ENCODE measurements at regions not wholly inside any gene's neighbourhood (a gene's known extent, or its start where the extent isn't known, plus 50 kb on each side); places are given as distances from the start of the nearest gene placed in this dataset.

DNA sequence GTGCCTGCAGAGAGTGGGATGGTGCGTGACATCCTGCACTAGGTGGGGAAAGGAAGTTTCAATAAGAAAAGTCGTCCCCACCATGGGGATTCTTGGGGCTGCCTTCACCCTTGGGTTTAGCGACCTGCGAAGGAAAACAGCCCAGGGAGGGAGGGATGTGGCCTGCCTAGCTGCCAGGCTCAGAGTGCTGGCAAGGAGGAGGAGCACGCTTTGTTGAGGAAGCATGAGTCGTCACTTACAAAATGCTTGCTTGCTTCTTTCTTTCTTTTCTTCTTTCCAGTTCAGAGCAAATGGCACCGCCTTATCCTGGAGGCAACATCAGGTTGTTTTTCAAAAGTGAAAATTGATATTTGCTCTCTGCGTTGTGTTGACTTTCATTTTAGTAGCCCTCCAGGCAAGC lies 123.2 kb downstream of the TFAP2C start:
- TF ChIP-seq CTCF (conservative IDR thresholded peaks at IDR 0.05; ENCODE audit: low read depth, low read length) (no peak), EZH2 (IDR thresholded peaks at IDR 0.05; ENCODE audit: borderline replicate concordance, low read depth, low read length, poor library complexity, severe bottlenecking) (no peak)
